HCT116 (cell line): ENCODE measurements at regions not wholly inside any gene's neighbourhood (a gene's known extent, or its start where the extent isn't known, plus 50 kb on each side); places are given as distances from the start of the nearest gene placed in this dataset.

Experiments
- ATAC-seq: fragments of 200-7000 bp; cut with Tn5 transposase; 2 replicates; pipeline ENCODE4 v1.9.1; 2020; ENCODE audit warnings: mild to moderate bottlenecking, moderate library complexity
- BruUV-seq: library from RNA; stranded (reverse); fragments of 400-500 nt; replicated peaks from 2 replicates; lab custom pipeline; 2021; lab: Mats Ljungman, UMichigan
- CTCF ChIA-PET: fragments of 300-600 bp; sonication (Branson Sonifier 250); formaldehyde crosslinking; loops from one replicate; lab custom pipeline; 2021; ENCODE audit warnings: antibody characterized with exemption; lab: Charles Lee
- POLR2A ChIA-PET: fragments of 300-600, 350-600 bp; sonication (Branson Sonifier 250); formaldehyde crosslinking; loops from one replicate; lab custom pipeline; 2021; ENCODE audit warnings: antibody characterized with exemption; lab: Charles Lee
- RAD21 ChIA-PET, 2 experiments: fragments of 300-600 bp; sonication (Branson Sonifier 250); formaldehyde crosslinking; loops; one replicate each; lab custom pipeline; 2023; ENCODE audit warnings: low total read pairs in 2 of 2; ENCODE audit not compliant: uncharacterized antibody in 2 of 2, unreplicated experiment in 2 of 2, low non-redundant PET in 1 of 2; lab: Charles Lee
- DNase-seq: peaks from one replicate; pipeline ENCODE4 v3.0.0-alpha.2; 2010; ENCODE audit warnings: low read depth, low spot score
- H2AFZ ChIP-seq: fragments of 200-600 bp; shearing (Covaris generic), sonication (generic); 2 replicates; pipeline ENCODE4 v1.6.1; 2017; ENCODE audit warnings: low read depth, mixed run types, mixed read lengths, antibody characterized with exemption, low read length; ENCODE audit not compliant: poor library complexity, severe bottlenecking
- H3K27ac ChIP-seq: 2 replicates; pipeline ENCODE4 v1.5.1; 2012; ENCODE audit warnings: low read depth, low read length
- H3K27me3 ChIP-seq: fragments of 200-600 bp; sonication (generic); 2 replicates; pipeline ENCODE4 v1.6.1; 2016; ENCODE audit warnings: mixed run types, low read length, mixed read lengths; ENCODE audit not compliant: insufficient read depth
- H3K36me3 ChIP-seq, 2 experiments: fragments of 200-500 bp in 1 of 2; fragments of 200-600 bp in 1 of 2; sonication (Bioruptor generic) in 1 of 2; sonication (generic) in 1 of 2; 2 replicates each; pipeline versions ENCODE4 v1.5.1 to v1.6.1; 2014 to 2016; ENCODE audit warnings: low read length in 2 of 2, inconsistent platforms in 1 of 2, mixed read lengths in 1 of 2, mixed run types in 1 of 2; ENCODE audit not compliant: insufficient read depth in 2 of 2, control insufficient read depth in 1 of 2
- H3K4me1 ChIP-seq, 2 experiments: fragments of 200-600 bp in 1 of 2; sonication (generic) in 1 of 2; 2 replicates each; pipeline versions ENCODE4 v1.5.1 to v1.6.1; 2012 to 2017; ENCODE audit warnings: low read length in 2 of 2, inconsistent platforms in 1 of 2, mild to moderate bottlenecking in 1 of 2, mixed read lengths in 1 of 2, mixed run types in 1 of 2, moderate library complexity in 1 of 2; ENCODE audit not compliant: insufficient read depth in 2 of 2, control insufficient read depth in 1 of 2
- H3K4me2 ChIP-seq: fragments of 200-600 bp; sonication (generic); 2 replicates; pipeline ENCODE4 v1.6.1; 2017; ENCODE audit warnings: mixed run types, low read length, mixed read lengths
- H3K4me3 ChIP-seq, 2 experiments: fragments of 200-600 bp in 1 of 2; sonication (generic) in 1 of 2; replicated peaks in 1 of 2; 2 replicates each; pipeline ENCODE4 v1.5.1; 2011 to 2016; ENCODE audit warnings: low read length in 2 of 2, control low read depth in 1 of 2, low read depth in 1 of 2, mild to moderate bottlenecking in 1 of 2, mixed read lengths in 1 of 2, mixed run types in 1 of 2
- H3K79me2 ChIP-seq: fragments of 200-600 bp; sonication (generic); 2 replicates; pipeline ENCODE4 v1.6.1; 2017; ENCODE audit warnings: mild to moderate bottlenecking, mixed run types, low read length, moderate library complexity, mixed read lengths; ENCODE audit not compliant: insufficient read depth
- H3K9ac ChIP-seq: fragments of 200-600 bp; sonication (generic); 2 replicates; pipeline ENCODE4 v1.6.1; 2016; ENCODE audit warnings: low read length, mixed read lengths
- H3K9me2 ChIP-seq: fragments of 200-600 bp; sonication (generic), shearing (Covaris generic); 2 replicates; pipeline ENCODE4 v1.6.1; 2017; ENCODE audit warnings: mixed run types, mild to moderate bottlenecking, moderate library complexity; ENCODE audit not compliant: insufficient read depth
- H3K9me3 ChIP-seq, 2 experiments: fragments of 200-500 bp in 1 of 2; fragments of 200-600 bp in 1 of 2; sonication (Bioruptor generic) in 1 of 2; sonication (generic) in 1 of 2; 2 replicates each; pipeline ENCODE4 v1.6.1; 2014 to 2017; ENCODE audit warnings: low read length in 2 of 2, mixed read lengths in 2 of 2, inconsistent platforms in 1 of 2, low read depth in 1 of 2, mild to moderate bottlenecking in 1 of 2, mixed run types in 1 of 2, moderate library complexity in 1 of 2; ENCODE audit not compliant: control insufficient read depth in 1 of 2, insufficient read depth in 1 of 2
- H4K20me1 ChIP-seq: fragments of 200-600 bp; sonication (generic), shearing (Covaris generic); 2 replicates; pipeline ENCODE4 v1.6.1; 2017; ENCODE audit warnings: mixed run types, mild to moderate bottlenecking, moderate library complexity; ENCODE audit not compliant: insufficient read depth
- CEBPB ChIP-seq: IDR thresholded peaks from 2 replicates; pipeline ENCODE4 v1.6.1; 2012; ENCODE audit warnings: low read depth
- EGR1 ChIP-seq: IDR thresholded peaks from 2 replicates; pipeline ENCODE4 v1.6.1; 2012; ENCODE audit warnings: low read depth
- ELF1 ChIP-seq: IDR thresholded peaks from 2 replicates; pipeline ENCODE4 v1.6.1; 2012; ENCODE audit warnings: low read depth, borderline replicate concordance
- EZH2phosphoT487 ChIP-seq: fragments of 200-600 bp; IDR thresholded peaks from 2 replicates; pipeline ENCODE4 v1.6.1; 2018; ENCODE audit warnings: antibody characterized with exemption, borderline replicate concordance
- FOSL1 ChIP-seq: IDR thresholded peaks from 2 replicates; pipeline ENCODE4 v1.6.1; 2012; ENCODE audit warnings: low read depth
- JUND ChIP-seq: IDR thresholded peaks from 2 replicates; pipeline ENCODE4 v1.6.1; 2012
- SP1 ChIP-seq: IDR thresholded peaks from 2 replicates; pipeline ENCODE4 v1.6.1; 2012; ENCODE audit warnings: low read depth
- TCF7L2 ChIP-seq: IDR thresholded peaks from 2 replicates; pipeline ENCODE4 v1.7.0; 2011; ENCODE audit warnings: borderline replicate concordance, inconsistent platforms; ENCODE audit not compliant: insufficient read depth, insufficient read length; ENCODE audit errors: extremely low read depth
- intact Hi-C: fragments of 100-400 bp; cut with micrococcal nuclease; formaldehyde crosslinking; loops from 2 replicates; pipeline ENCODE4 v1.10.0; 2022
- TF ChIP-seq, protein P1 (sequence below): IDR thresholded peaks from 2 replicates; pipeline ENCODE4 v1.6.1; 2012; ENCODE audit warnings: low read depth
- TF ChIP-seq, protein P2 (sequence below), 3 experiments: fragments of 200-600 bp in 1 of 3; sonication (generic) in 1 of 3; IDR thresholded peaks in 2 of 3; conservative IDR thresholded peaks in 1 of 3; 2 replicates each; pipeline ENCODE4 v1.5.1; 2012 to 2017; ENCODE audit warnings: low read depth in 2 of 3, low read length in 2 of 3, antibody characterized with exemption in 1 of 3, borderline replicate concordance in 1 of 3, control low read depth in 1 of 3, mild to moderate bottlenecking in 1 of 3, mixed read lengths in 1 of 3, mixed run types in 1 of 3, moderate library complexity in 1 of 3; ENCODE audit not compliant: insufficient read depth in 1 of 3
- TF ChIP-seq, protein P3 (sequence below): IDR thresholded peaks from 2 replicates; pipeline ENCODE4 v1.6.1; 2012
- TF ChIP-seq, protein P4 (sequence below): IDR thresholded peaks from 2 replicates; pipeline ENCODE4 v1.6.1; 2011; ENCODE audit warnings: mild to moderate bottlenecking, low read length, moderate library complexity; ENCODE audit not compliant: insufficient replicate concordance; ENCODE audit errors: extremely low read depth

DNA sequence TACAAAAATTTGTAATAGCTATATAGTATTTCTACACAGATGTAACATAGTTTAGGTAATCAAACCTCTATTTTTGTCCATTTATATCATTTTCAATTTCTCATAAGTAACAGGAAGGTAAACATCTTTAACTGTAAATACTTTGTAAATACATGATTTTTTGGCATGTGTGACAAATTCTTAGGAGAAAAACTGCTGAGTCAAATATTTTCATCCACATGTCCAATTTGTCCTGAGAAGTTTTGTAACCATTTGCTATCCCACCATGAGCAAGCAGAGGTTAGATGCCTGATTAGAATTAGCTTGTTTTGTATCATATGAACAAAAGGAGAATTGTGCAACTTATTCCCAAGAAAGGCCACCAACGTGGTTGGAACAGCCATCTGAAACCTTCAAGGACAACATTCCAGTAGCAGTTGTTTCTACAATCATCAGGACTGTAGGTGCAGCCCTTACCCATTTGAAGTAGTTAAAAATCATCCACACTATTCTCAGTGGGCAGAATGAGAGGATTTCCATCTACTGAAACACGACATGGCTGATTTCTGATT is 139.6 kb upstream of the MPPED2 start:
- no peak for DNase-seq
- H3K4me3 ChIP-seq = no peak overlapping the region
- no peak overlapping the region for H3K27ac ChIP-seq
- TF ChIP-seq FOSL1 (no peak), EZH2phosphoT487 (no peak), SP1 (no peak), TCF7L2 (no peak), CEBPB (no peak), EGR1 (no peak), JUND (no peak), ELF1 (no peak)
- TF ChIP-seq, protein P1, sequence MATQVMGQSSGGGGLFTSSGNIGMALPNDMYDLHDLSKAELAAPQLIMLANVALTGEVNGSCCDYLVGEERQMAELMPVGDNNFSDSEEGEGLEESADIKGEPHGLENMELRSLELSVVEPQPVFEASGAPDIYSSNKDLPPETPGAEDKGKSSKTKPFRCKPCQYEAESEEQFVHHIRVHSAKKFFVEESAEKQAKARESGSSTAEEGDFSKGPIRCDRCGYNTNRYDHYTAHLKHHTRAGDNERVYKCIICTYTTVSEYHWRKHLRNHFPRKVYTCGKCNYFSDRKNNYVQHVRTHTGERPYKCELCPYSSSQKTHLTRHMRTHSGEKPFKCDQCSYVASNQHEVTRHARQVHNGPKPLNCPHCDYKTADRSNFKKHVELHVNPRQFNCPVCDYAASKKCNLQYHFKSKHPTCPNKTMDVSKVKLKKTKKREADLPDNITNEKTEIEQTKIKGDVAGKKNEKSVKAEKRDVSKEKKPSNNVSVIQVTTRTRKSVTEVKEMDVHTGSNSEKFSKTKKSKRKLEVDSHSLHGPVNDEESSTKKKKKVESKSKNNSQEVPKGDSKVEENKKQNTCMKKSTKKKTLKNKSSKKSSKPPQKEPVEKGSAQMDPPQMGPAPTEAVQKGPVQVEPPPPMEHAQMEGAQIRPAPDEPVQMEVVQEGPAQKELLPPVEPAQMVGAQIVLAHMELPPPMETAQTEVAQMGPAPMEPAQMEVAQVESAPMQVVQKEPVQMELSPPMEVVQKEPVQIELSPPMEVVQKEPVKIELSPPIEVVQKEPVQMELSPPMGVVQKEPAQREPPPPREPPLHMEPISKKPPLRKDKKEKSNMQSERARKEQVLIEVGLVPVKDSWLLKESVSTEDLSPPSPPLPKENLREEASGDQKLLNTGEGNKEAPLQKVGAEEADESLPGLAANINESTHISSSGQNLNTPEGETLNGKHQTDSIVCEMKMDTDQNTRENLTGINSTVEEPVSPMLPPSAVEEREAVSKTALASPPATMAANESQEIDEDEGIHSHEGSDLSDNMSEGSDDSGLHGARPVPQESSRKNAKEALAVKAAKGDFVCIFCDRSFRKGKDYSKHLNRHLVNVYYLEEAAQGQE = no peak
- TF ChIP-seq, protein P2, sequence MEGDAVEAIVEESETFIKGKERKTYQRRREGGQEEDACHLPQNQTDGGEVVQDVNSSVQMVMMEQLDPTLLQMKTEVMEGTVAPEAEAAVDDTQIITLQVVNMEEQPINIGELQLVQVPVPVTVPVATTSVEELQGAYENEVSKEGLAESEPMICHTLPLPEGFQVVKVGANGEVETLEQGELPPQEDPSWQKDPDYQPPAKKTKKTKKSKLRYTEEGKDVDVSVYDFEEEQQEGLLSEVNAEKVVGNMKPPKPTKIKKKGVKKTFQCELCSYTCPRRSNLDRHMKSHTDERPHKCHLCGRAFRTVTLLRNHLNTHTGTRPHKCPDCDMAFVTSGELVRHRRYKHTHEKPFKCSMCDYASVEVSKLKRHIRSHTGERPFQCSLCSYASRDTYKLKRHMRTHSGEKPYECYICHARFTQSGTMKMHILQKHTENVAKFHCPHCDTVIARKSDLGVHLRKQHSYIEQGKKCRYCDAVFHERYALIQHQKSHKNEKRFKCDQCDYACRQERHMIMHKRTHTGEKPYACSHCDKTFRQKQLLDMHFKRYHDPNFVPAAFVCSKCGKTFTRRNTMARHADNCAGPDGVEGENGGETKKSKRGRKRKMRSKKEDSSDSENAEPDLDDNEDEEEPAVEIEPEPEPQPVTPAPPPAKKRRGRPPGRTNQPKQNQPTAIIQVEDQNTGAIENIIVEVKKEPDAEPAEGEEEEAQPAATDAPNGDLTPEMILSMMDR (IDR thresholded peaks at IDR 0.05 in 2 of 3, conservative IDR thresholded peaks at IDR 0.05 in 1 of 3; ENCODE audit: borderline replicate concordance in 1 of 3, insufficient read depth in 1 of 3, low read depth in 2 of 3, low read length in 2 of 3) = no peak
- TF ChIP-seq, protein P3, sequence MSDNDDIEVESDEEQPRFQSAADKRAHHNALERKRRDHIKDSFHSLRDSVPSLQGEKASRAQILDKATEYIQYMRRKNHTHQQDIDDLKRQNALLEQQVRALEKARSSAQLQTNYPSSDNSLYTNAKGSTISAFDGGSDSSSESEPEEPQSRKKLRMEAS = no peak
- TF ChIP-seq, protein P4, sequence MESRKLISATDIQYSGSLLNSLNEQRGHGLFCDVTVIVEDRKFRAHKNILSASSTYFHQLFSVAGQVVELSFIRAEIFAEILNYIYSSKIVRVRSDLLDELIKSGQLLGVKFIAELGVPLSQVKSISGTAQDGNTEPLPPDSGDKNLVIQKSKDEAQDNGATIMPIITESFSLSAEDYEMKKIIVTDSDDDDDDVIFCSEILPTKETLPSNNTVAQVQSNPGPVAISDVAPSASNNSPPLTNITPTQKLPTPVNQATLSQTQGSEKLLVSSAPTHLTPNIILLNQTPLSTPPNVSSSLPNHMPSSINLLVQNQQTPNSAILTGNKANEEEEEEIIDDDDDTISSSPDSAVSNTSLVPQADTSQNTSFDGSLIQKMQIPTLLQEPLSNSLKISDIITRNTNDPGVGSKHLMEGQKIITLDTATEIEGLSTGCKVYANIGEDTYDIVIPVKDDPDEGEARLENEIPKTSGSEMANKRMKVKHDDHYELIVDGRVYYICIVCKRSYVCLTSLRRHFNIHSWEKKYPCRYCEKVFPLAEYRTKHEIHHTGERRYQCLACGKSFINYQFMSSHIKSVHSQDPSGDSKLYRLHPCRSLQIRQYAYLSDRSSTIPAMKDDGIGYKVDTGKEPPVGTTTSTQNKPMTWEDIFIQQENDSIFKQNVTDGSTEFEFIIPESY = no peak
- TF ChIP-seq, all 23 proteins: peak for 0
- Histone ChIP-seq H3K79me2 (no peaks in the 10 kb centered on the region), H3K9me3 (no peaks in the 10 kb centered on the region), H3K4me1 (no peaks in the 10 kb centered on the region), H3K27me3 (peaks cover 6% of the 10 kb centered on the region; the same call in 1 of the 2 replicates), H4K20me1 (no peaks in the 10 kb centered on the region), H3K9me2 (no peaks in the 10 kb centered on the region), H3K36me3 (no peaks in the 10 kb centered on the region), H2AFZ (no peak overlapping the region), H3K4me2 (no peak overlapping the region), H3K9ac (no peak overlapping the region)
- intact Hi-C loops = no loop called here
- CTCF ChIA-PET = no interaction called here
- RAD21 ChIA-PET = no interaction called here
- no TSS peak for BruUV-seq
- no peak for ATAC-seq
- POLR2A ChIA-PET = no interaction called here
